HCT116 (cell line): ENCODE measurements at regions not wholly inside any gene's neighbourhood (a gene's known extent, or its start where the extent isn't known, plus 50 kb on each side); places are given as distances from the start of the nearest gene placed in this dataset.

Experiments
- ATAC-seq: fragments of 200-7000 bp; cut with Tn5 transposase; 2 replicates; pipeline ENCODE4 v1.9.1; 2020; ENCODE audit warnings: mild to moderate bottlenecking, moderate library complexity
- BruUV-seq: library from RNA; stranded (reverse); fragments of 400-500 nt; replicated peaks from 2 replicates; lab custom pipeline; 2021; lab: Mats Ljungman, UMichigan
- CTCF ChIA-PET: fragments of 300-600 bp; sonication (Branson Sonifier 250); formaldehyde crosslinking; loops from one replicate; lab custom pipeline; 2021; ENCODE audit warnings: antibody characterized with exemption; lab: Charles Lee
- POLR2A ChIA-PET: fragments of 300-600, 350-600 bp; sonication (Branson Sonifier 250); formaldehyde crosslinking; loops from one replicate; lab custom pipeline; 2021; ENCODE audit warnings: antibody characterized with exemption; lab: Charles Lee
- RAD21 ChIA-PET, 2 experiments: fragments of 300-600 bp; sonication (Branson Sonifier 250); formaldehyde crosslinking; loops; one replicate each; lab custom pipeline; 2023; ENCODE audit warnings: low total read pairs in 2 of 2; ENCODE audit not compliant: uncharacterized antibody in 2 of 2, unreplicated experiment in 2 of 2, low non-redundant PET in 1 of 2; lab: Charles Lee
- DNase-seq: peaks from one replicate; pipeline ENCODE4 v3.0.0-alpha.2; 2010; ENCODE audit warnings: low read depth, low spot score
- H2AFZ ChIP-seq: fragments of 200-600 bp; shearing (Covaris generic), sonication (generic); 2 replicates; pipeline ENCODE4 v1.6.1; 2017; ENCODE audit warnings: low read depth, mixed run types, mixed read lengths, antibody characterized with exemption, low read length; ENCODE audit not compliant: poor library complexity, severe bottlenecking
- H3K27ac ChIP-seq: 2 replicates; pipeline ENCODE4 v1.5.1; 2012; ENCODE audit warnings: low read depth, low read length
- H3K27me3 ChIP-seq: fragments of 200-600 bp; sonication (generic); 2 replicates; pipeline ENCODE4 v1.6.1; 2016; ENCODE audit warnings: mixed run types, low read length, mixed read lengths; ENCODE audit not compliant: insufficient read depth
- H3K36me3 ChIP-seq, 2 experiments: fragments of 200-500 bp in 1 of 2; fragments of 200-600 bp in 1 of 2; sonication (Bioruptor generic) in 1 of 2; sonication (generic) in 1 of 2; 2 replicates each; pipeline versions ENCODE4 v1.5.1 to v1.6.1; 2014 to 2016; ENCODE audit warnings: low read length in 2 of 2, inconsistent platforms in 1 of 2, mixed read lengths in 1 of 2, mixed run types in 1 of 2; ENCODE audit not compliant: insufficient read depth in 2 of 2, control insufficient read depth in 1 of 2
- H3K4me1 ChIP-seq, 2 experiments: fragments of 200-600 bp in 1 of 2; sonication (generic) in 1 of 2; 2 replicates each; pipeline versions ENCODE4 v1.5.1 to v1.6.1; 2012 to 2017; ENCODE audit warnings: low read length in 2 of 2, inconsistent platforms in 1 of 2, mild to moderate bottlenecking in 1 of 2, mixed read lengths in 1 of 2, mixed run types in 1 of 2, moderate library complexity in 1 of 2; ENCODE audit not compliant: insufficient read depth in 2 of 2, control insufficient read depth in 1 of 2
- H3K4me2 ChIP-seq: fragments of 200-600 bp; sonication (generic); 2 replicates; pipeline ENCODE4 v1.6.1; 2017; ENCODE audit warnings: mixed run types, low read length, mixed read lengths
- H3K4me3 ChIP-seq, 2 experiments: fragments of 200-600 bp in 1 of 2; sonication (generic) in 1 of 2; replicated peaks in 1 of 2; 2 replicates each; pipeline ENCODE4 v1.5.1; 2011 to 2016; ENCODE audit warnings: low read length in 2 of 2, control low read depth in 1 of 2, low read depth in 1 of 2, mild to moderate bottlenecking in 1 of 2, mixed read lengths in 1 of 2, mixed run types in 1 of 2
- H3K79me2 ChIP-seq: fragments of 200-600 bp; sonication (generic); 2 replicates; pipeline ENCODE4 v1.6.1; 2017; ENCODE audit warnings: mild to moderate bottlenecking, mixed run types, low read length, moderate library complexity, mixed read lengths; ENCODE audit not compliant: insufficient read depth
- H3K9ac ChIP-seq: fragments of 200-600 bp; sonication (generic); 2 replicates; pipeline ENCODE4 v1.6.1; 2016; ENCODE audit warnings: low read length, mixed read lengths
- H3K9me2 ChIP-seq: fragments of 200-600 bp; sonication (generic), shearing (Covaris generic); 2 replicates; pipeline ENCODE4 v1.6.1; 2017; ENCODE audit warnings: mixed run types, mild to moderate bottlenecking, moderate library complexity; ENCODE audit not compliant: insufficient read depth
- H3K9me3 ChIP-seq, 2 experiments: fragments of 200-500 bp in 1 of 2; fragments of 200-600 bp in 1 of 2; sonication (Bioruptor generic) in 1 of 2; sonication (generic) in 1 of 2; 2 replicates each; pipeline ENCODE4 v1.6.1; 2014 to 2017; ENCODE audit warnings: low read length in 2 of 2, mixed read lengths in 2 of 2, inconsistent platforms in 1 of 2, low read depth in 1 of 2, mild to moderate bottlenecking in 1 of 2, mixed run types in 1 of 2, moderate library complexity in 1 of 2; ENCODE audit not compliant: control insufficient read depth in 1 of 2, insufficient read depth in 1 of 2
- H4K20me1 ChIP-seq: fragments of 200-600 bp; sonication (generic), shearing (Covaris generic); 2 replicates; pipeline ENCODE4 v1.6.1; 2017; ENCODE audit warnings: mixed run types, mild to moderate bottlenecking, moderate library complexity; ENCODE audit not compliant: insufficient read depth
- ATF3 ChIP-seq: IDR thresholded peaks from 2 replicates; pipeline ENCODE4 v1.6.1; 2012
- CBX3 ChIP-seq: IDR thresholded peaks from 2 replicates; pipeline ENCODE4 v1.6.1; 2012; ENCODE audit warnings: low read depth
- CEBPB ChIP-seq: IDR thresholded peaks from 2 replicates; pipeline ENCODE4 v1.6.1; 2012; ENCODE audit warnings: low read depth
- ELF1 ChIP-seq: IDR thresholded peaks from 2 replicates; pipeline ENCODE4 v1.6.1; 2012; ENCODE audit warnings: low read depth, borderline replicate concordance
- EZH2 ChIP-seq: fragments of 200-600 bp; sonication (generic); IDR thresholded peaks from 2 replicates; pipeline ENCODE4 v1.6.1; 2017; ENCODE audit warnings: antibody characterized with exemption, mixed run types
- EZH2phosphoT487 ChIP-seq: fragments of 200-600 bp; IDR thresholded peaks from 2 replicates; pipeline ENCODE4 v1.6.1; 2018; ENCODE audit warnings: antibody characterized with exemption, borderline replicate concordance
- POLR2A ChIP-seq: IDR thresholded peaks from 2 replicates; pipeline ENCODE4 v1.7.0; 2011; ENCODE audit warnings: borderline replicate concordance; ENCODE audit not compliant: insufficient read depth, insufficient read length; ENCODE audit errors: extremely low read depth
- TCF7L2 ChIP-seq: IDR thresholded peaks from 2 replicates; pipeline ENCODE4 v1.7.0; 2011; ENCODE audit warnings: borderline replicate concordance, inconsistent platforms; ENCODE audit not compliant: insufficient read depth, insufficient read length; ENCODE audit errors: extremely low read depth
- YY1 ChIP-seq: IDR thresholded peaks from 2 replicates; pipeline ENCODE4 v1.6.1; 2011; ENCODE audit warnings: low read length, low read depth, moderate library complexity, mild to moderate bottlenecking; ENCODE audit not compliant: insufficient replicate concordance; ENCODE audit errors: extremely low read depth
- ZBTB33 ChIP-seq: IDR thresholded peaks from 2 replicates; pipeline ENCODE4 v1.6.1; 2011; ENCODE audit warnings: mild to moderate bottlenecking, low read length, moderate library complexity; ENCODE audit not compliant: insufficient replicate concordance; ENCODE audit errors: extremely low read depth
- ZFX ChIP-seq: fragments of 450-650 bp; IDR thresholded peaks from 2 replicates; pipeline ENCODE4 v1.6.1; 2017
- ZNF274 ChIP-seq: fragments of 200-500 bp; sonication (Bioruptor generic); IDR thresholded peaks from 2 replicates; pipeline ENCODE4 v1.6.1; 2014; ENCODE audit warnings: mild to moderate bottlenecking, low read depth, low read length, inconsistent platforms
- intact Hi-C: fragments of 100-400 bp; cut with micrococcal nuclease; formaldehyde crosslinking; loops from 2 replicates; pipeline ENCODE4 v1.10.0; 2022

DNA sequence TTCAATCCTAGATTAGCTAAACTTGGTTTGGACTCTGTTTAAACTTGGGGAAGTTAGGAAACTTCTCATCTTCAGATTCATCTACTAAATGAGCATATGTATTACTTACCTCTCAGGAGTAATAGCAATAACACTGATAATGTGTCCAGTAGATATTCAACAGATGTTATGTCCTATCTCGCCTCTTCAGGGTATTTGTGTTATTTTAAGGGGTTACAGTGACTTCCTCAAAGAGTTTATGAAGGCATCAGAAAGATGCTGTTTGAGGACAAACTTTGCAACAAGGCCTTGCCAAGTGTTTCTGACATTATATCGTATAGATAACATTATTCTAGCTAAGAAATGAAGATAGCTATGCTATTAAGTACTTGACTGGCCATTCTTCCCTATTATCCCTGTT, 522.3 kb downstream of the IGSF11 start (continued):
- TF ChIP-seq ZBTB33, result no peak
- TF ChIP-seq TCF7L2, result no peak
- no peak for TF ChIP-seq YY1
- no peak for TF ChIP-seq CEBPB
- TF ChIP-seq, all 23 proteins: peak for 0

GRCh38 chr3:118525077-118525476, 509.6 kb downstream of the IGSF11 start:
- BruUV-seq, result no TSS peak
- Histone ChIP-seq H3K9ac (no peak overlapping the region), H3K4me1 (no peaks in the 10 kb centered on the region), H3K4me3 (no peak overlapping the region), H3K9me3 (no peaks in the 10 kb centered on the region), H4K20me1 (no peaks in the 10 kb centered on the region), H2AFZ (no peak overlapping the region), H3K27me3 (no peaks in the 10 kb centered on the region), H3K79me2 (no peaks in the 10 kb centered on the region), H3K36me3 (no peaks in the 10 kb centered on the region), H3K4me2 (no peak overlapping the region), H3K27ac (no peak overlapping the region), H3K9me2 (no peaks in the 10 kb centered on the region)
- ChIA-PET POLR2A (no interaction called here), CTCF (no interaction called here), RAD21 (no interaction called here)
- DNase-seq (no peak), ATAC-seq (no peak)
- no peak for TF ChIP-seq CBX3
- no peak for TF ChIP-seq EZH2phosphoT487
- TF ChIP-seq ELF1, result no peak
- no peak for TF ChIP-seq EZH2
- no peak for TF ChIP-seq TCF7L2
- TF ChIP-seq ZNF274, result no peak
- no peak for TF ChIP-seq POLR2A
- TF ChIP-seq ATF3, result no peak
- no peak for TF ChIP-seq ZFX
- intact Hi-C loops, result no loop called here
